H9 (cell line): ENCODE measurements at regions not wholly inside any gene's neighbourhood (a gene's known extent, or its start where the extent isn't known, plus 50 kb on each side); places are given as distances from the start of the nearest gene placed in this dataset.

Experiments used
- DNase-seq: peaks from one replicate; pipeline ENCODE4 v3.0.0-alpha.2; 2017
- H2AFZ ChIP-seq: one replicate; pipeline ENCODE4 v1.6.1; 2013; ENCODE audit warnings: mild to moderate bottlenecking, low read length, control low read depth, moderate library complexity
- H2AK5ac ChIP-seq: 2 replicates; pipeline ENCODE4 v1.6.1; 2013; ENCODE audit warnings: low read length, control low read depth, mixed read lengths; ENCODE audit not compliant: insufficient read length
- H2BK120ac ChIP-seq: one replicate; pipeline ENCODE4 v1.6.1; 2013; ENCODE audit warnings: low read depth, mild to moderate bottlenecking, low read length, control low read depth, inconsistent platforms; ENCODE audit not compliant: poor library complexity, severe bottlenecking
- H2BK12ac ChIP-seq: 2 replicates; pipeline ENCODE4 v1.6.1; 2013; ENCODE audit warnings: low read length, control low read depth, mixed read lengths, low read depth; ENCODE audit not compliant: insufficient read length
- H2BK15ac ChIP-seq: 2 replicates; pipeline ENCODE4 v1.6.1; 2013; ENCODE audit warnings: low read depth, low read length, control low read depth
- H2BK20ac ChIP-seq: one replicate; pipeline ENCODE4 v1.6.1; 2013; ENCODE audit warnings: low read depth, mild to moderate bottlenecking, low read length, control low read depth, inconsistent platforms; ENCODE audit not compliant: poor library complexity, severe bottlenecking
- H2BK5ac ChIP-seq: 2 replicates; pipeline ENCODE4 v1.6.1; 2013; ENCODE audit warnings: low read length, control low read depth, mixed read lengths; ENCODE audit not compliant: insufficient read length
- H3K14ac ChIP-seq: 2 replicates; pipeline ENCODE4 v1.6.1; 2013; ENCODE audit warnings: low read length, control low read depth; ENCODE audit not compliant: insufficient read depth
- H3K18ac ChIP-seq: 2 replicates; pipeline ENCODE4 v1.6.1; 2013; ENCODE audit warnings: low read depth, mild to moderate bottlenecking, mixed read lengths, low read length, control low read depth; ENCODE audit not compliant: insufficient read length
- H3K23ac ChIP-seq: 2 replicates; pipeline ENCODE4 v1.6.1; 2013; ENCODE audit warnings: low read length, control low read depth, mixed read lengths, low read depth; ENCODE audit not compliant: insufficient read length
- H3K23me2 ChIP-seq: 2 replicates; pipeline ENCODE4 v1.6.1; 2013; ENCODE audit warnings: low read depth, mild to moderate bottlenecking, mixed read lengths, low read length, control low read depth; ENCODE audit not compliant: insufficient read length, poor library complexity, severe bottlenecking
- H3K27ac ChIP-seq: 2 replicates; pipeline ENCODE4 v1.5.1; 2013; ENCODE audit warnings: low read length, control low read depth, mixed read lengths, low read depth; ENCODE audit not compliant: insufficient read length
- H3K27me3 ChIP-seq: 2 replicates; pipeline ENCODE4 v1.6.1; 2013; ENCODE audit warnings: low read length, control low read depth, inconsistent platforms; ENCODE audit not compliant: insufficient read depth
- H3K4ac ChIP-seq: 2 replicates; pipeline ENCODE4 v1.6.1; 2013; ENCODE audit warnings: low read depth, mild to moderate bottlenecking, control low read depth, inconsistent platforms, low read length, moderate library complexity
- H3K4me1 ChIP-seq: 2 replicates; pipeline ENCODE4 v1.6.1; 2013; ENCODE audit warnings: low read length, control low read depth, inconsistent platforms; ENCODE audit not compliant: insufficient read depth
- H3K4me2 ChIP-seq: 2 replicates; pipeline ENCODE4 v1.6.1; 2013; ENCODE audit warnings: low read length, control low read depth, mixed read lengths; ENCODE audit not compliant: insufficient read length, insufficient read depth
- H3K56ac ChIP-seq: 2 replicates; pipeline ENCODE4 v1.6.1; 2013; ENCODE audit warnings: low read depth, mild to moderate bottlenecking, mixed read lengths, low read length, control low read depth; ENCODE audit not compliant: insufficient read length
- H3K79me1 ChIP-seq: 2 replicates; pipeline ENCODE4 v1.6.1; 2013; ENCODE audit warnings: low read depth, mild to moderate bottlenecking, moderate library complexity, low read length, control low read depth, inconsistent platforms; ENCODE audit not compliant: insufficient read depth, poor library complexity, severe bottlenecking
- H3K79me2 ChIP-seq: 2 replicates; pipeline ENCODE4 v1.6.1; 2013; ENCODE audit warnings: low read length, control low read depth, inconsistent platforms; ENCODE audit not compliant: insufficient read depth
- H3K9ac ChIP-seq: 2 replicates; pipeline ENCODE4 v1.6.1; 2013; ENCODE audit warnings: low read length, control low read depth, mixed read lengths; ENCODE audit not compliant: insufficient read length; ENCODE audit errors: extremely low read depth
- H3K9me3 ChIP-seq: one replicate; pipeline ENCODE4 v1.6.1; 2013; ENCODE audit warnings: low read depth, low read length, inconsistent platforms; ENCODE audit not compliant: control insufficient read depth
- H3T11ph ChIP-seq: one replicate; pipeline ENCODE4 v1.6.1; 2013; ENCODE audit warnings: mild to moderate bottlenecking, low read length, control low read depth, inconsistent platforms
- H4K20me1 ChIP-seq: one replicate; pipeline ENCODE4 v1.6.1; 2013; ENCODE audit not compliant: control insufficient read depth, insufficient read length, insufficient read depth
- H4K5ac ChIP-seq: 2 replicates; pipeline ENCODE4 v1.6.1; 2013; ENCODE audit warnings: low read depth, mild to moderate bottlenecking, mixed read lengths, low read length, control low read depth; ENCODE audit not compliant: insufficient read length
- H4K8ac ChIP-seq: replicated peaks from 2 replicates; pipeline ENCODE4 v1.6.1; 2013; ENCODE audit warnings: low read length, control low read depth, mixed read lengths, low read depth; ENCODE audit not compliant: insufficient read length
- H4K91ac ChIP-seq: 2 replicates; pipeline ENCODE4 v1.6.1; 2013; ENCODE audit warnings: low read depth, mild to moderate bottlenecking, moderate library complexity, mixed read lengths, low read length, control low read depth; ENCODE audit not compliant: insufficient read length
- H3K27ac Mint-ChIP-seq, 3 experiments: 2 replicates in 2 of 3; 3 replicates in 1 of 3; pipeline ENCODE4 v1.8.0; 2020 to 2021; ENCODE audit warnings: mixed read lengths in 3 of 3, mild to moderate bottlenecking in 1 of 3, moderate library complexity in 1 of 3
- H3K27me3 Mint-ChIP-seq: 2 replicates; pipeline ENCODE4 v1.8.0; 2021; ENCODE audit warnings: low read depth, mild to moderate bottlenecking, moderate library complexity, mixed read lengths
- H3K36me3 Mint-ChIP-seq, 3 experiments: 2 replicates in 2 of 3; 3 replicates in 1 of 3; pipeline ENCODE4 v1.8.0; 2020 to 2021; ENCODE audit warnings: low read depth in 3 of 3, mixed read lengths in 3 of 3; ENCODE audit not compliant: insufficient read depth in 1 of 3
- H3K4me1 Mint-ChIP-seq, 2 experiments: 2 replicates each; pipeline ENCODE4 v1.8.0; 2020; ENCODE audit warnings: mixed read lengths in 2 of 2
- H3K4me3 Mint-ChIP-seq, 2 experiments: 2 replicates in 1 of 2; 3 replicates in 1 of 2; pipeline ENCODE4 v1.8.0; 2020 to 2021; ENCODE audit warnings: mild to moderate bottlenecking in 2 of 2, mixed read lengths in 2 of 2, moderate library complexity in 1 of 2
- H3K9me3 Mint-ChIP-seq, 2 experiments: 2 replicates in 1 of 2; 3 replicates in 1 of 2; pipeline ENCODE4 v1.8.0; 2020; ENCODE audit warnings: mild to moderate bottlenecking in 2 of 2, mixed read lengths in 2 of 2, moderate library complexity in 1 of 2
- WGBS: extraction: QIAGEN DNeasy Blood & Tissue Kit; methylation state at CpG from one replicate; pipeline ENCODE4 v1.1.7; 2013; ENCODE audit warnings: missing lambda C conversion rate, low lambda C conversion rate, mixed read lengths; ENCODE audit not compliant: insufficient read length; ENCODE audit errors: extremely low coverage; 5-methylcytosine and 5-hydroxymethylcytosine counted together
- TF ChIP-seq, protein P1 (sequence below): fragments of 200-600 bp; sonication (generic); conservative IDR thresholded peaks from 3 replicates; pipeline ENCODE4 v1.8.0; 2021; ENCODE audit warnings: antibody characterized with exemption, mild to moderate bottlenecking

GRCh38 chr4:123077330-123077729 is 154.9 kb upstream of the NUDT6 start:
- Histone ChIP-seq H2BK12ac (no peak overlapping the region), H3K27ac (no peak overlapping the region), H4K5ac (no peak overlapping the region), H2AFZ (no peak overlapping the region), H3K9me3 (no peaks in the 10 kb centered on the region), H4K91ac (no peak overlapping the region), H3K79me1 (no peaks in the 10 kb centered on the region), H3K23ac (no peak overlapping the region), H3K14ac (no peak overlapping the region), H2BK20ac (no peak overlapping the region), H2BK120ac (no peak overlapping the region), H3K18ac (no peak overlapping the region), H3K23me2 (no peaks in the 10 kb centered on the region), H3K4me1 (no peaks in the 10 kb centered on the region), H3T11ph (no peak overlapping the region), H2BK15ac (no peak overlapping the region), H4K20me1 (no peaks in the 10 kb centered on the region), H2BK5ac (no peak overlapping the region), H4K8ac (no peak overlapping the region), H3K9ac (no peak overlapping the region), H2AK5ac (no peak overlapping the region), H3K79me2 (no peaks in the 10 kb centered on the region), H3K4ac (no peak overlapping the region), H3K56ac (no peak overlapping the region), H3K4me2 (no peak overlapping the region), H3K27me3 (no peaks in the 10 kb centered on the region)
- no peaks in the 10 kb centered on the region for H3K27me3 Mint-ChIP-seq
- no peak overlapping the region for H3K27ac Mint-ChIP-seq
- TF ChIP-seq, protein P1, sequence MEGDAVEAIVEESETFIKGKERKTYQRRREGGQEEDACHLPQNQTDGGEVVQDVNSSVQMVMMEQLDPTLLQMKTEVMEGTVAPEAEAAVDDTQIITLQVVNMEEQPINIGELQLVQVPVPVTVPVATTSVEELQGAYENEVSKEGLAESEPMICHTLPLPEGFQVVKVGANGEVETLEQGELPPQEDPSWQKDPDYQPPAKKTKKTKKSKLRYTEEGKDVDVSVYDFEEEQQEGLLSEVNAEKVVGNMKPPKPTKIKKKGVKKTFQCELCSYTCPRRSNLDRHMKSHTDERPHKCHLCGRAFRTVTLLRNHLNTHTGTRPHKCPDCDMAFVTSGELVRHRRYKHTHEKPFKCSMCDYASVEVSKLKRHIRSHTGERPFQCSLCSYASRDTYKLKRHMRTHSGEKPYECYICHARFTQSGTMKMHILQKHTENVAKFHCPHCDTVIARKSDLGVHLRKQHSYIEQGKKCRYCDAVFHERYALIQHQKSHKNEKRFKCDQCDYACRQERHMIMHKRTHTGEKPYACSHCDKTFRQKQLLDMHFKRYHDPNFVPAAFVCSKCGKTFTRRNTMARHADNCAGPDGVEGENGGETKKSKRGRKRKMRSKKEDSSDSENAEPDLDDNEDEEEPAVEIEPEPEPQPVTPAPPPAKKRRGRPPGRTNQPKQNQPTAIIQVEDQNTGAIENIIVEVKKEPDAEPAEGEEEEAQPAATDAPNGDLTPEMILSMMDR = no peak
- no peak overlapping the region for H3K4me3 Mint-ChIP-seq
- H3K4me1 Mint-ChIP-seq = no peaks in the 10 kb centered on the region
- no peak for DNase-seq
- WGBS = no CpG with 5 or more reads among the region's 2 CpGs
- H3K36me3 Mint-ChIP-seq = peaks cover 0 to 2% (median 0%) of the 10 kb centered on the region in 3 experiments; a peak in 1 of 7 replicates
- H3K9me3 Mint-ChIP-seq = no peaks in the 10 kb centered on the region
